ENCODE measurements at regions not wholly inside any gene's neighbourhood (a gene's known extent, or its start where the extent isn't known, plus 50 kb on each side); places are given as distances from the start of the nearest gene placed in this dataset.

DNA sequence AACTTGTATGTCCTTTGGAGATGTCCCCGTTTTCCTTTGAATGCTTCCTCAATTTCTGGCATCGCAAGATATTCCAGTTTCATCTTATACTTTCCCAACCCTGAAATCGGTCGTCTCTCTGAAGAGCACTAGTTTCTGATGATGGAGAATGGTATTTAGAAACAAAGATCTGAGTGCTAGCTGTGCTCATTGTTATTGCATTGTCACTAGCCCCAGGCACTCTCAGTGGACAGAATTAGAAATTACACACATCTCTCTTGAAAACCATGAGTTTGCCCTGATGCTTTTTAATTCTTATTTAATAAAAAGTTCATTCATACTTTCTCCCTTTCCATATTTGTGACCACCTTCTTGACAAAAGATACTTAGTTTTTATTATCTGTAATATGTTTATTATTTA, 67.7 kb downstream of the C9orf152 start:
- H3K79me2 ChIP-seq (ENCODE audit: insufficient read depth, low read length): peaks cover 29% of the 10 kb centered on the region
- in situ Hi-C loops (cut with HindIII; ENCODE audit: extremely low pct_ligation_motif_present, low pct_unique_long_range_greater_than_20kb) (no loop called here), intact Hi-C loops (cut with micrococcal nuclease; ENCODE audit: unreplicated experiment) (no loop called here)
- POLR2A ChIA-PET: no interaction called here
- WGBS (ENCODE audit: low lambda C conversion rate): 92% methylated on average over 4 of the region's 4 CpGs
- FAIRE-seq (no peak), ATAC-seq (no peak), DNase-seq (ENCODE audit: low spot score) (no peak)
- peaks cover 6 to 46% of the 10 kb centered on the region in 2 experiments for H3K36me3 ChIP-seq (replicated peaks in 1 of 2; ENCODE audit: control insufficient read depth in 1 of 2, insufficient read depth in 2 of 2, low read length in 2 of 2)
- H3K4me2 ChIP-seq (ENCODE audit: low read depth, low read length): no peak overlapping the region
- TF ChIP-seq ETV5 (CRISPR knock-in tag; IDR thresholded peaks at IDR 0.05; ENCODE audit: borderline replicate concordance) (no peak), ZNF737 (CRISPR knock-in tag; IDR thresholded peaks at IDR 0.05; ENCODE audit: borderline replicate concordance) (no peak), HOXA9 (CRISPR knock-in tag; IDR thresholded peaks at IDR 0.05; ENCODE audit: borderline replicate concordance) (no peak), ATF7-NPFF (CRISPR knock-in tag; IDR thresholded peaks at IDR 0.05; ENCODE audit: low read depth) (no peak), GABPA (IDR thresholded peaks at IDR 0.05; ENCODE audit: low read depth, low read length) (no peak), GABPA (CRISPR knock-in tag; IDR thresholded peaks at IDR 0.05; ENCODE audit: low read depth) (no peak), KAT8 (CRISPR knock-in tag; IDR thresholded peaks at IDR 0.05) (no peak), MAZ (IDR thresholded peaks at IDR 0.05; ENCODE audit: borderline replicate concordance, low read depth, low read length) (no peak), MAZ (CRISPR knock-in tag; IDR thresholded peaks at IDR 0.05; ENCODE audit: low read depth) (no peak), HOXA7 (CRISPR knock-in tag; IDR thresholded peaks at IDR 0.05) (no peak), NONO (IDR thresholded peaks at IDR 0.05) (no peak), NONO (CRISPR knock-in tag; conservative IDR thresholded peaks at IDR 0.05) (no peak)
- TF ChIP-seq, protein P1, sequence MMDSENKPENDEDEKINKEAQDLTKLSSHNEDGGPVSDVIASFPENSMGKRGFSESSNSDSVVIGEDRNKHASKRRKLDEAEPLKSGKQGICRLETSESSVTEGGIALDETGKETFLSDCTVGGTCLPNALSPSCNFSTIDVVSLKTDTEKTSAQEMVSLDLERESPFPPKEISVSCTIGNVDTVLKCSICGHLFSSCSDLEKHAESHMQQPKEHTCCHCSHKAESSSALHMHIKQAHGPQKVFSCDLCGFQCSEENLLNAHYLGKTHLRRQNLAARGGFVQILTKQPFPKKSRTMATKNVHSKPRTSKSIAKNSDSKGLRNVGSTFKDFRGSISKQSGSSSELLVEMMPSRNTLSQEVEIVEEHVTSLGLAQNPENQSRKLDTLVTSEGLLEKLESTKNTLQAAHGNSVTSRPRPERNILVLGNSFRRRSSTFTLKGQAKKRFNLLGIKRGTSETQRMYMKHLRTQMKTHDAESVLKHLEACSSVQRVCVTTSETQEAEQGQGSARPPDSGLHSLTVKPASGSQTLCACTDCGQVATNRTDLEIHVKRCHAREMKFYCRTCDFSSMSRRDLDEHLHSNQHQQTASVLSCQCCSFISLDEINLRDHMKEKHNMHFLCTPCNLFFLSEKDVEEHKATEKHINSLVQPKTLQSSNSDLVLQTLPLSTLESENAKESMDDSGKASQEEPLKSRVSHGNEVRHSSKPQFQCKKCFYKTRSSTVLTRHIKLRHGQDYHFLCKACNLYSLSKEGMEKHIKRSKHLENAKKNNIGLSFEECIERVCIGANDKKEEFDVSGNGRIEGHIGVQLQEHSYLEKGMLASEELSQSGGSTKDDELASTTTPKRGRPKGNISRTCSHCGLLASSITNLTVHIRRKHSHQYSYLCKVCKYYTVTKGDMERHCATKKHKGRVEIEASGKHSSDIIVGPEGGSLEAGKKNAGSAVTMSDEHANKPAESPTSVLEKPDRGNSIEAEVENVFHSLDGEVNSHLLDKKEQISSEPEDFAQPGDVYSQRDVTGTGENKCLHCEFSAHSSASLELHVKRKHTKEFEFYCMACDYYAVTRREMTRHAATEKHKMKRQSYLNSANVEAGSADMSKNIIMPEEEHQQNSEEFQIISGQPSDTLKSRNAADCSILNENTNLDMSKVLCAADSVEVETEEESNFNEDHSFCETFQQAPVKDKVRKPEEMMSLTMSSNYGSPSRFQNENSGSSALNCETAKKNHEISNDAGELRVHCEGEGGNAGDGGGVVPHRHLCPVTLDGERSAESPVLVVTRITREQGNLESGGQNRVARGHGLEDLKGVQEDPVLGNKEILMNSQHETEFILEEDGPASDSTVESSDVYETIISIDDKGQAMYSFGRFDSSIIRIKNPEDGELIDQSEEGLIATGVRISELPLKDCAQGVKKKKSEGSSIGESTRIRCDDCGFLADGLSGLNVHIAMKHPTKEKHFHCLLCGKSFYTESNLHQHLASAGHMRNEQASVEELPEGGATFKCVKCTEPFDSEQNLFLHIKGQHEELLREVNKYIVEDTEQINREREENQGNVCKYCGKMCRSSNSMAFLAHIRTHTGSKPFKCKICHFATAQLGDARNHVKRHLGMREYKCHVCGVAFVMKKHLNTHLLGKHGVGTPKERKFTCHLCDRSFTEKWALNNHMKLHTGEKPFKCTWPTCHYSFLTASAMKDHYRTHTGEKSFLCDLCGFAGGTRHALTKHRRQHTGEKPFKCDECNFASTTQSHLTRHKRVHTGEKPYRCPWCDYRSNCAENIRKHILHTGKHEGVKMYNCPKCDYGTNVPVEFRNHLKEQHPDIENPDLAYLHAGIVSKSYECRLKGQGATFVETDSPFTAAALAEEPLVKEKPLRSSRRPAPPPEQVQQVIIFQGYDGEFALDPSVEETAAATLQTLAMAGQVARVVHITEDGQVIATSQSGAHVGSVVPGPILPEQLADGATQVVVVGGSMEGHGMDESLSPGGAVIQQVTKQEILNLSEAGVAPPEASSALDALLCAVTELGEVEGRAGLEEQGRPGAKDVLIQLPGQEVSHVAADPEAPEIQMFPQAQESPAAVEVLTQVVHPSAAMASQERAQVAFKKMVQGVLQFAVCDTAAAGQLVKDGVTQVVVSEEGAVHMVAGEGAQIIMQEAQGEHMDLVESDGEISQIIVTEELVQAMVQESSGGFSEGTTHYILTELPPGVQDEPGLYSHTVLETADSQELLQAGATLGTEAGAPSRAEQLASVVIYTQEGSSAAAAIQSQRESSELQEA (CRISPR knock-in tag; IDR thresholded peaks at IDR 0.05; ENCODE audit: not compliant biosample characterization): no peak
- TF ChIP-seq, protein P2, sequence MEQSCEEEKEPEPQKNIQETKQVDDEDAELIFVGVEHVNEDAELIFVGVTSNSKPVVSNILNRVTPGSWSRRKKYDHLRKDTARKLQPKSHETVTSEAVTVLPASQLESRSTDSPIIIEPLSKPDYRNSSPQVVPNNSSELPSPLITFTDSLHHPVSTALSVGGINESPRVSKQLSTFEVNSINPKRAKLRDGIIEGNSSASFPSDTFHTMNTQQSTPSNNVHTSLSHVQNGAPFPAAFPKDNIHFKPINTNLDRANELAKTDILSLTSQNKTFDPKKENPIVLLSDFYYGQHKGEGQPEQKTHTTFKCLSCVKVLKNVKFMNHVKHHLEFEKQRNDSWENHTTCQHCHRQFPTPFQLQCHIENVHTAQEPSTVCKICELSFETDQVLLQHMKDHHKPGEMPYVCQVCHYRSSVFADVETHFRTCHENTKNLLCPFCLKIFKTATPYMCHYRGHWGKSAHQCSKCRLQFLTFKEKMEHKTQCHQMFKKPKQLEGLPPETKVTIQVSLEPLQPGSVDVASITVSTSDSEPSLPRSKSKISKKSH (CRISPR knock-in tag; IDR thresholded peaks at IDR 0.05; ENCODE audit: borderline replicate concordance): no peak
- TF ChIP-seq, protein P3, sequence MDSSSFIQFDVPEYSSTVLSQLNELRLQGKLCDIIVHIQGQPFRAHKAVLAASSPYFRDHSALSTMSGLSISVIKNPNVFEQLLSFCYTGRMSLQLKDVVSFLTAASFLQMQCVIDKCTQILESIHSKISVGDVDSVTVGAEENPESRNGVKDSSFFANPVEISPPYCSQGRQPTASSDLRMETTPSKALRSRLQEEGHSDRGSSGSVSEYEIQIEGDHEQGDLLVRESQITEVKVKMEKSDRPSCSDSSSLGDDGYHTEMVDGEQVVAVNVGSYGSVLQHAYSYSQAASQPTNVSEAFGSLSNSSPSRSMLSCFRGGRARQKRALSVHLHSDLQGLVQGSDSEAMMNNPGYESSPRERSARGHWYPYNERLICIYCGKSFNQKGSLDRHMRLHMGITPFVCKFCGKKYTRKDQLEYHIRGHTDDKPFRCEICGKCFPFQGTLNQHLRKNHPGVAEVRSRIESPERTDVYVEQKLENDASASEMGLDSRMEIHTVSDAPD (CRISPR knock-in tag; IDR thresholded peaks at IDR 0.05): no peak
- peaks cover 10% of the 10 kb centered on the region; the same call in 1 of the 2 replicates for H4K20me1 ChIP-seq (ENCODE audit: insufficient read depth, low read length)
- H3K4me3 ChIP-seq (replicated peaks in 1 of 3; ENCODE audit: insufficient read depth in 1 of 3, low read depth in 2 of 3, low read length in 3 of 3): no peak overlapping the region
- no peaks in the 10 kb centered on the region for H3K9me3 ChIP-seq (ENCODE audit: low read length)
- no peak overlapping the region for H2AFZ ChIP-seq (ENCODE audit: low read length)
- H3K27ac ChIP-seq (ENCODE audit: extremely low read length, insufficient read depth, low read length): no peak overlapping the region
- no TSS peak for BruUV-seq (replicated peaks)
- peaks cover 6% of the 10 kb centered on the region; the same call in 1 of the 2 replicates for H3K4me1 ChIP-seq (ENCODE audit: insufficient read depth, low read length)
- no peak overlapping the region for H3K9ac ChIP-seq (ENCODE audit: insufficient read depth, low read depth, low read length)
- CTCF ChIA-PET (ENCODE audit: low intra/inter-chr PET ratio, low total read pairs): no interaction called here
- no peaks in the 10 kb centered on the region for H3K27me3 ChIP-seq (ENCODE audit: control insufficient read depth in 1 of 2, insufficient read depth in 2 of 2, low read length in 2 of 2)
